ENCODE measurements at regions not wholly inside any gene's neighbourhood (a gene's known extent, or its start where the extent isn't known, plus 50 kb on each side); places are given as distances from the start of the nearest gene placed in this dataset.

DNA sequence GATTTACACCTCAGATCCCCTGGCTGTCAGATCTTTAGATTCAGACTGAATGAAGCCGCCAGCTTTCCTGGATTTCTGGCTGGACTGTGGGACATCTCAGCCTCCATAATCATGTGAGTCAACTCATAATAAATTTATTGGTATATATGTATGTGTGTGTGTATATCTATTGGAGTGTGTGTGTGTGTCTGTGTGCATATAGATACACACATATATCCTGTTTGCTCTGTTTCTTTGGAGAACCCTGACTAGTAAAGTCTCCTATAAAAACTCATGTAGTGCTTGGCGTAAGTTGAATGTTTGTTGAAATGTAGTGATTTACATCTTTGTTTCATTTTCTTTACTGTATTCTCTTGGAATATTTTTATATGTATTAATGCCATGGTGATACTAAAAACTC is 499.5 kb upstream of the KLF12 start:
- TF ChIP-seq, protein P1, sequence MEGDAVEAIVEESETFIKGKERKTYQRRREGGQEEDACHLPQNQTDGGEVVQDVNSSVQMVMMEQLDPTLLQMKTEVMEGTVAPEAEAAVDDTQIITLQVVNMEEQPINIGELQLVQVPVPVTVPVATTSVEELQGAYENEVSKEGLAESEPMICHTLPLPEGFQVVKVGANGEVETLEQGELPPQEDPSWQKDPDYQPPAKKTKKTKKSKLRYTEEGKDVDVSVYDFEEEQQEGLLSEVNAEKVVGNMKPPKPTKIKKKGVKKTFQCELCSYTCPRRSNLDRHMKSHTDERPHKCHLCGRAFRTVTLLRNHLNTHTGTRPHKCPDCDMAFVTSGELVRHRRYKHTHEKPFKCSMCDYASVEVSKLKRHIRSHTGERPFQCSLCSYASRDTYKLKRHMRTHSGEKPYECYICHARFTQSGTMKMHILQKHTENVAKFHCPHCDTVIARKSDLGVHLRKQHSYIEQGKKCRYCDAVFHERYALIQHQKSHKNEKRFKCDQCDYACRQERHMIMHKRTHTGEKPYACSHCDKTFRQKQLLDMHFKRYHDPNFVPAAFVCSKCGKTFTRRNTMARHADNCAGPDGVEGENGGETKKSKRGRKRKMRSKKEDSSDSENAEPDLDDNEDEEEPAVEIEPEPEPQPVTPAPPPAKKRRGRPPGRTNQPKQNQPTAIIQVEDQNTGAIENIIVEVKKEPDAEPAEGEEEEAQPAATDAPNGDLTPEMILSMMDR (IDR thresholded peaks at IDR 0.05; ENCODE audit: low read depth, low read length, missing control alignments): no peak
- DNase-seq (ENCODE audit: extremely low read depth, low read depth): no peak
- H3K4me3 ChIP-seq (replicated peaks; ENCODE audit: low read depth, low read length): no peak overlapping the region

DNA sequence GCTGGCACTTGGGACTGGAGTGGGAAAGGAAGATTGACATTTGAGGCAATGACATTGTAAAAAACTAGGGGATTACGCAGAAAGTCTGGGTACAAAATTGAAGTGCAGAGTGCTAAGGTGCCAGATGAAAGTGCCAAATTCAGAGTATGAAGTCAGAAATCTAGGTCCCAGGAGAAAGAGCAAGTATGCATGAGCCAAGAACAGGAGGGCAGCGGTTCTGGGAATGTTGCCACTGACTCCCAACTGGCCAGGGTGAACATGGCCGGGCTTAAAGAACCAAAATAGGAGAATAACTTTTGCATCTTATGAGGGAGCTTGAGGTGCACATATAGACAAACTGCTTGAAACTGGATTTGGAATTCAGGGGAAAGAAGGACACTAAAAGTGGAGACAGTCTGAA is 495.8 kb upstream of the KLF12 start:
- TF ChIP-seq, protein P1 (IDR thresholded peaks at IDR 0.05; ENCODE audit: low read depth, low read length, missing control alignments): no peak
- no peak overlapping the region for H3K4me3 ChIP-seq (replicated peaks; ENCODE audit: low read depth, low read length)
- no peak for DNase-seq (ENCODE audit: extremely low read depth, low read depth)

DNA sequence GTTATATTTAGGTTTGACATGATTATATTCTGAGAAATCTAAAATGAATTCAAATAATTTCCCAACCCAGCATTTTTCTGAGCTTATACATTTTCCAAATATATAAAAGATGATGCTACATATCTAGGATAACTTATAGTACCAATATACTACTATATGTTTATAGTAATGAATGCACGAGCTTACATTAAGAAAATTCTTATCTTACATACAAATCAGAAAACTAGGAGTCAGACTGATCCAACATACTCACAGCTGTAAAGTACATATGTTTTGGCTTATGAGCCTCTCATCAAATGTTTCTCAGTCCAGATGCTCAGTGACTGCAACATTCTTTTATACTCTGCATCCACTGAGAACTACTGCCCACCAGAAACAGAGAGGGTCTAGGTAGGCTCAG is 491.3 kb upstream of the KLF12 start:
- no peak for DNase-seq (ENCODE audit: extremely low read depth, low read depth)
- H3K4me3 ChIP-seq (replicated peaks; ENCODE audit: low read depth, low read length): no peak overlapping the region
- TF ChIP-seq, protein P1 (IDR thresholded peaks at IDR 0.05; ENCODE audit: low read depth, low read length, missing control alignments): no peak

DNA sequence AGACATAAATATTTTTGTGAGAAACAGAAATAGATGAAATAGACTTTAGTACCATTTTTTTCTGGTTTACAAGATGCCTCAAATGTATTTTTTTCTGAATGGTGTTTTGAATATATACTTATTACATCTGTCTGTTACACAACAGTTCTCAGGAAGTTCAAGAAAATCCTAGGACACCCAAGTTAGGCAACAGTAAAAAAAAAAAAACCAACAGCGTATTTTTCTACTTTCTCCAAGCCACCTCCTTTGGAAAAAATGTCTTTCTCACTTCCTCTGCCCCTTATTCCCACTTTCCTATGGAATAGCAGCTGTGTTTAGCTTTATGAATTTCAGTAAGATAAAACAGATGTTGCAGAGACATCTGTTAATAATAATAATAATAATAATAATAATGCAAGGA is 489.6 kb upstream of the KLF12 start:
- no peak for DNase-seq (ENCODE audit: extremely low read depth, low read depth)
- TF ChIP-seq, protein P1 (IDR thresholded peaks at IDR 0.05; ENCODE audit: low read depth, low read length, missing control alignments): no peak

DNA sequence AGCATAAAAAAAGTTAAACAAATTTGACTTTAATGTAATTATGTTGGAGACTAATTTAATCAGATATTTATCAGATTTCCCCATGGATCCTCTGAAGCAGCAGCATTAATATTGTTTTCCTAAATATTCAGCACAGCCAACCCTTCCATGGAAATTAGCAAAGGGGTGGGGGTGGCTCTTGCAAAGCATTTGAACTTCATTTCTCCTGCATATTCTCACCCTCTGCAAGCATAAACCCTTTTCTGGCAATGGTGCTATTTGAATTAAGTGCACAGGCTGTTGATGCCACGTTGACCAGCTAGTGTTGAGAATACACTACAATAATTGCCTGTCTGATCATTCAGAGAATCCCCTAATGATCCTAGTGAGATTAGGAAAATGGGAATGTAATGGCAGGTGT is 488.1 kb upstream of the KLF12 start:
- H3K4me3 ChIP-seq (replicated peaks; ENCODE audit: low read depth, low read length): no peak overlapping the region
- DNase-seq (ENCODE audit: extremely low read depth, low read depth): no peak
- TF ChIP-seq, protein P1 (IDR thresholded peaks at IDR 0.05; ENCODE audit: low read depth, low read length, missing control alignments): no peak

More for the DNA sequence above, 489.6 kb upstream of the KLF12 start:
- H3K4me3 ChIP-seq (replicated peaks; ENCODE audit: low read depth, low read length): no peak overlapping the region

DNA sequence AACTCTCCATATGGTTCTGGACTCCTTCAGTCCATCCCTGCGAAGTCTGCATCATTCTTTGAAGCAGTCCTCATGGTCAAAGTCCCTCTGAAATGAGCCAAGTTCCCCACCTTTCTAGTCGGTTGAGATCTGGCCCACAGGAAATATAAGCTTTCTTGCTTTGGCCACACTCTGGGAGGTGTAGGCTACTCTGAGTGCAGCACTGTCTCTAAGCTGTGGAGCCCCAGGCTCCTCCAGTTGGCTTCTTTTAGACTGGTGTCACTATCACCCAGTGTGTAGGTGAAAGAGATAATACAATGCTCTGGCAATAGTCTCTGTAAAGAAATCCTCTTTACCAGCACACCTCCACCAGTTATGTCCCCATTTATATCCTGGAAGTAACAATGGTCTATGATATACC is 486.5 kb upstream of the KLF12 start:
- DNase-seq (ENCODE audit: extremely low read depth, low read depth): no peak
- H3K4me3 ChIP-seq (replicated peaks; ENCODE audit: low read depth, low read length): no peak overlapping the region
- TF ChIP-seq, protein P1 (IDR thresholded peaks at IDR 0.05; ENCODE audit: low read depth, low read length, missing control alignments): no peak

DNA sequence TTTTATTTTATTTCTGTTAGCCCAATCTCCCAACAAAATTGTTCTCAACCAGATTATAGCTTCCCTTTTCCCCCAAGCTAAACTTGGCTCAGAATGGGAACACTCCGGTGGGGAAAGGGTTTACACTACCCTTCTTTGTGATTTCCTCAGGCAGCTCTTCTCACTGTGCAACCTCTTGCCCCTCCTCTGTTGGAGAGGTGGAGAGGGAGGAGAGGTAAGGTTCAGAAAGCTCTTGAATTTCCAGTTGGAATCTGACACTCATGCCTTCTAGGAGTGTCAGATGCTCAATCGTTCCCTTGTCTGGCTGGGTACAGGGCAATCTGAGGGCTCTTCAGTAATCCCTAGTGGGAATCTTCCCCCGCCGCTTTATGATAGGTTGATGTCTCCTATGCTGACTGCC is 486.1 kb upstream of the KLF12 start:
- DNase-seq (ENCODE audit: extremely low read depth, low read depth): no peak
- no peak overlapping the region for H3K4me3 ChIP-seq (replicated peaks; ENCODE audit: low read depth, low read length)
- TF ChIP-seq, protein P1 (IDR thresholded peaks at IDR 0.05; ENCODE audit: low read depth, low read length, missing control alignments): no peak
